GM23338 (cell line): ENCODE measurements at regions not wholly inside any gene's neighbourhood (a gene's known extent, or its start where the extent isn't known, plus 50 kb on each side); places are given as distances from the start of the nearest gene placed in this dataset.

Experiments used
- ATAC-seq: fragments of 200-7000 bp; cut with Tn5 transposase; 3 replicates; pipeline ENCODE4 v1.9.1; 2020
- DNase-seq: peaks from one replicate; pipeline ENCODE4 v3.0.0-alpha.2; 2015; ENCODE audit warnings: low spot score
- H2AFZ ChIP-seq: fragments of 200-600 bp; sonication (generic); 2 replicates; pipeline ENCODE4 v1.8.0; 2016; ENCODE audit warnings: antibody characterized with exemption, mild to moderate bottlenecking, moderate library complexity
- H3F3A ChIP-seq: fragments of 200-600 bp; sonication (generic); replicated peaks from 2 replicates; pipeline ENCODE4 v1.8.0; 2017; ENCODE audit warnings: antibody characterized with exemption, mixed run types, low read depth
- H3K27ac ChIP-seq: fragments of 200-600 bp; sonication (generic); 2 replicates; pipeline ENCODE4 v1.6.1; 2016; ENCODE audit warnings: low read depth
- H3K27me3 ChIP-seq: fragments of 200-600 bp; sonication (generic); 2 replicates; pipeline ENCODE4 v1.8.0; 2016; ENCODE audit warnings: mild to moderate bottlenecking, mixed run types, moderate library complexity; ENCODE audit not compliant: insufficient read depth
- H3K36me3 ChIP-seq: fragments of 200-600 bp; sonication (generic); 2 replicates; pipeline ENCODE4 v1.8.0; 2016; ENCODE audit warnings: mild to moderate bottlenecking; ENCODE audit not compliant: insufficient read depth
- H3K4me1 ChIP-seq: fragments of 200-600 bp; sonication (generic); 2 replicates; pipeline ENCODE4 v1.8.0; 2016; ENCODE audit warnings: mild to moderate bottlenecking, moderate library complexity; ENCODE audit not compliant: insufficient read depth
- H3K4me2 ChIP-seq: fragments of 200-600 bp; sonication (generic); 2 replicates; pipeline ENCODE4 v1.7.1; 2017; ENCODE audit warnings: mixed run types
- H3K4me3 ChIP-seq: fragments of 200-600 bp; sonication (generic); 2 replicates; pipeline ENCODE4 v1.6.1; 2016; ENCODE audit warnings: mixed run types
- H3K79me2 ChIP-seq: fragments of 200-600 bp; sonication (generic); replicated peaks from 2 replicates; pipeline ENCODE4 v1.8.0; 2017; ENCODE audit warnings: mild to moderate bottlenecking; ENCODE audit not compliant: insufficient read depth
- H3K9me2 ChIP-seq: fragments of 200-600 bp; sonication (generic); 2 replicates; pipeline ENCODE4 v1.8.0; 2017; ENCODE audit not compliant: insufficient read depth
- H4K20me1 ChIP-seq: fragments of 200-600 bp; sonication (generic); replicated peaks from 2 replicates; pipeline ENCODE4 v1.8.0; 2017; ENCODE audit warnings: mild to moderate bottlenecking; ENCODE audit not compliant: insufficient read depth
- H3K27ac Mint-ChIP-seq: 2 replicates; pipeline ENCODE4 v1.8.0; 2020; ENCODE audit warnings: inconsistent platforms, mild to moderate bottlenecking, moderate library complexity, mixed read lengths
- H3K27me3 Mint-ChIP-seq: 3 replicates; pipeline ENCODE4 v1.8.0; 2022; ENCODE audit warnings: low read depth, mild to moderate bottlenecking, moderate library complexity, mixed read lengths, inconsistent platforms; ENCODE audit not compliant: insufficient read depth, poor library complexity
- H3K36me3 Mint-ChIP-seq: 3 replicates; pipeline ENCODE4 v1.8.0; 2021; ENCODE audit warnings: low read depth, mild to moderate bottlenecking, inconsistent platforms, moderate library complexity, mixed read lengths
- H3K4me1 Mint-ChIP-seq: 3 replicates; pipeline ENCODE4 v1.8.0; 2020; ENCODE audit warnings: mild to moderate bottlenecking, inconsistent platforms, mixed read lengths
- H3K4me3 Mint-ChIP-seq: 3 replicates; pipeline ENCODE4 v1.8.0; 2021; ENCODE audit warnings: moderate library complexity, mild to moderate bottlenecking, inconsistent platforms, mixed read lengths
- H3K9me3 Mint-ChIP-seq: 3 replicates; pipeline ENCODE4 v1.8.0; 2020; ENCODE audit warnings: moderate library complexity, mild to moderate bottlenecking, inconsistent platforms, mixed read lengths
- CREB1 ChIP-seq: fragments of 250-450 bp; sonication (Bioruptor Pico); IDR thresholded peaks from 2 replicates; pipeline ENCODE4 v1.5.0; 2020; ENCODE audit warnings: low read depth, mild to moderate bottlenecking, moderate library complexity
- CTCF ChIP-seq, 2 experiments: fragments of 200-600 bp in 1 of 2; sonication (generic) in 1 of 2; conservative IDR thresholded peaks; 2 replicates each; pipeline versions ENCODE4 v1.5.1 to v1.6.1; 2016 to 2017; ENCODE audit warnings: antibody characterized with exemption in 2 of 2, low read depth in 2 of 2, mild to moderate bottlenecking in 2 of 2, moderate library complexity in 1 of 2
- ETS1 ChIP-seq: IDR thresholded peaks from 2 replicates; pipeline ENCODE4 v1.6.1; 2016; ENCODE audit warnings: antibody characterized with exemption
- EZH2 ChIP-seq: fragments of 200-600 bp; sonication (generic); IDR thresholded peaks from one replicate; pipeline ENCODE4 v1.8.0; 2017; ENCODE audit warnings: antibody characterized with exemption, mild to moderate bottlenecking, low read depth; ENCODE audit not compliant: unreplicated experiment
- EZH2phosphoT487 ChIP-seq: fragments of 200-600 bp; sonication (generic); IDR thresholded peaks from one replicate; pipeline ENCODE4 v1.8.1; 2018; ENCODE audit warnings: antibody characterized with exemption; ENCODE audit not compliant: unreplicated experiment
- JUNB ChIP-seq: IDR thresholded peaks from one replicate; pipeline ENCODE4 v1.6.1; 2016; ENCODE audit warnings: antibody characterized with exemption; ENCODE audit not compliant: unreplicated experiment
- NANOG ChIP-seq: IDR thresholded peaks from 2 replicates; pipeline ENCODE4 v1.6.1; 2016; ENCODE audit warnings: antibody characterized with exemption, borderline replicate concordance
- POLR2AphosphoS5 ChIP-seq: IDR thresholded peaks from 2 replicates; pipeline ENCODE4 v1.6.1; 2016; ENCODE audit warnings: antibody characterized with exemption, low read depth
- REST ChIP-seq: IDR thresholded peaks from one replicate; pipeline ENCODE4 v1.6.1; 2018; ENCODE audit warnings: antibody characterized with exemption; ENCODE audit not compliant: unreplicated experiment
- STAT1 ChIP-seq: IDR thresholded peaks from one replicate; pipeline ENCODE4 v1.6.1; 2016; ENCODE audit warnings: antibody characterized with exemption; ENCODE audit not compliant: unreplicated experiment
- ZNF114 ChIP-seq: fragments of 250-450 bp; sonication (Bioruptor Pico); IDR thresholded peaks from 2 replicates; pipeline ENCODE4 v1.5.0; 2020; ENCODE audit warnings: mild to moderate bottlenecking, moderate library complexity

- no peak for TF ChIP-seq NANOG
- no peak for TF ChIP-seq JUNB
- no peak for TF ChIP-seq CREB1
- no peak for TF ChIP-seq REST
- no peak for TF ChIP-seq ZNF114 (CRISPR knock-in tag)
- TF ChIP-seq STAT1: no peak
- TF ChIP-seq EZH2phosphoT487: no peak
- no peak for TF ChIP-seq EZH2
- no peak for TF ChIP-seq POLR2AphosphoS5
- no peak for TF ChIP-seq ETS1
These were observed 257.7 kb upstream of the SP8 start (continued) for GRCh38 chr7:21044384-21044783.

GRCh38 chr7:21044913-21045568, 258.4 kb upstream of the SP8 start:
- no peaks in the 10 kb centered on the region for H3K36me3 ChIP-seq
- no peaks in the 10 kb centered on the region for H3K9me2 ChIP-seq
- H3F3A ChIP-seq: no peaks in the 10 kb centered on the region
- H2AFZ ChIP-seq: no peak overlapping the region
- H3K27ac ChIP-seq: no peak overlapping the region
- Mint-ChIP-seq H3K4me1 (peaks cover 49% of the 10 kb centered on the region), H3K9me3 (no peaks in the 10 kb centered on the region), H3K4me3 (no peak overlapping the region), H3K27me3 (no peaks in the 10 kb centered on the region), H3K36me3 (no peaks in the 10 kb centered on the region), H3K27ac (no peak overlapping the region)
- H3K4me1 ChIP-seq: peaks cover 48% of the 10 kb centered on the region
- no peaks in the 10 kb centered on the region for H4K20me1 ChIP-seq
- DNase-seq (no peak), ATAC-seq (no peak)
- peak overlapping the region; percentile 24; the same call in 1 of the 2 replicates for H3K4me2 ChIP-seq
- H3K4me3 ChIP-seq: no peak overlapping the region
- no peaks in the 10 kb centered on the region for H3K79me2 ChIP-seq
- no peaks in the 10 kb centered on the region for H3K27me3 ChIP-seq
- TF ChIP-seq EZH2 (no peak), EZH2phosphoT487 (no peak), JUNB (no peak), NANOG (no peak), REST (no peak), CTCF (conservative IDR thresholded peaks at IDR 0.05; ENCODE audit: low read depth in 2 of 2) (no peak), CREB1 (no peak), ETS1 (no peak), STAT1 (no peak)
